Ovary (tissue), 3 donors: ENCODE measurements at regions not wholly inside any gene's neighbourhood (a gene's known extent, or its start where the extent isn't known, plus 50 kb on each side); places are given as distances from the start of the nearest gene placed in this dataset.

Source experiments
- CTCF ChIP-seq, 3 donors: fragments of 450-650 bp in 2 of 3; fragments of 200-600 bp in 1 of 3; IDR thresholded peaks; one replicate each; pipeline versions ENCODE4 v1.5.1 to v1.8.0; 2016 to 2022; ENCODE audit warnings: antibody characterized with exemption in 3 of 3, mild to moderate bottlenecking in 1 of 3
- POLR2A ChIP-seq: fragments of 450-650 bp; IDR thresholded peaks from one replicate; pipeline ENCODE4 v1.6.1; 2017; ENCODE audit warnings: antibody characterized with exemption, mild to moderate bottlenecking, moderate library complexity
- donor health status: DM: no; HTN: no; CAD: no.

- TF ChIP-seq CTCF (IDR thresholded peaks at IDR 0.05) (no peak), POLR2A (no peak)
Measured at GRCh38 chr4:179478608-179479007, 2036.4 kb upstream of the AGA start.
